ENCODE measurements at regions not wholly inside any gene's neighbourhood (a gene's known extent, or its start where the extent isn't known, plus 50 kb on each side); places are given as distances from the start of the nearest gene placed in this dataset.

- TF ChIP-seq CTCF (IDR thresholded peaks at IDR 0.05; ENCODE audit: insufficient read depth, low read length, poor library complexity, severe bottlenecking): no peak
- no peak for TF ChIP-seq EZH2phosphoT487 (conservative IDR thresholded peaks at IDR 0.05; ENCODE audit: low read length)
These were observed 213.7 kb upstream of the PPARGC1A start for GRCh38 chr4:24103434-24104157.

Measured in SU-DHL-6 (cell line).